ENCODE measurements at regions not wholly inside any gene's neighbourhood (a gene's known extent, or its start where the extent isn't known, plus 50 kb on each side); places are given as distances from the start of the nearest gene placed in this dataset.

DNA sequence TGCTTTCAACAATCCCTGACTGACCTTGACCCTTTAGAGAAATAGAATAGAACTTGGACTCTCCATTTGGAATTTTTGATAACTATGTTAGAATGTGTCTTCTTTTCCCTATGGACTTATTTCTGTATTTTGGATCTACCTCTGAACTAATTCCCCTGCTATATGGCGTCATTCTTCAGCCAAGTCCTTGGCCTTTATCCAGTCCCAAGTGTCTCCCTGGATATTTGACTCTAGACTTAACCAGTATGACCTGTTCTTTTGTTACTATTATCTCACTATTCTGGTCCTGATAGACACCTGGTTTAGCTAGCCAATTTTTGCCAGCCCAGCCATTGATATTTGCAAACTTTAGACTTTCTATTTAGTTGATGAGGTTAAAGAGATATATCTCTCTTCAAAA, 186.8 kb downstream of the KCNS3 start:
- H3K4me3 ChIP-seq, result no peak overlapping the region
- intact Hi-C loops (cut with DNase I), result no loop called here
- DNase-seq (ENCODE audit: low spot score), result no peak
- TF ChIP-seq, protein P1, sequence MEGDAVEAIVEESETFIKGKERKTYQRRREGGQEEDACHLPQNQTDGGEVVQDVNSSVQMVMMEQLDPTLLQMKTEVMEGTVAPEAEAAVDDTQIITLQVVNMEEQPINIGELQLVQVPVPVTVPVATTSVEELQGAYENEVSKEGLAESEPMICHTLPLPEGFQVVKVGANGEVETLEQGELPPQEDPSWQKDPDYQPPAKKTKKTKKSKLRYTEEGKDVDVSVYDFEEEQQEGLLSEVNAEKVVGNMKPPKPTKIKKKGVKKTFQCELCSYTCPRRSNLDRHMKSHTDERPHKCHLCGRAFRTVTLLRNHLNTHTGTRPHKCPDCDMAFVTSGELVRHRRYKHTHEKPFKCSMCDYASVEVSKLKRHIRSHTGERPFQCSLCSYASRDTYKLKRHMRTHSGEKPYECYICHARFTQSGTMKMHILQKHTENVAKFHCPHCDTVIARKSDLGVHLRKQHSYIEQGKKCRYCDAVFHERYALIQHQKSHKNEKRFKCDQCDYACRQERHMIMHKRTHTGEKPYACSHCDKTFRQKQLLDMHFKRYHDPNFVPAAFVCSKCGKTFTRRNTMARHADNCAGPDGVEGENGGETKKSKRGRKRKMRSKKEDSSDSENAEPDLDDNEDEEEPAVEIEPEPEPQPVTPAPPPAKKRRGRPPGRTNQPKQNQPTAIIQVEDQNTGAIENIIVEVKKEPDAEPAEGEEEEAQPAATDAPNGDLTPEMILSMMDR (IDR thresholded peaks at IDR 0.05), result no peak
- TF ChIP-seq POLR2AphosphoS5 (IDR thresholded peaks at IDR 0.05), result no peak
- TF ChIP-seq POLR2A (IDR thresholded peaks at IDR 0.05), result no peak
- H3K36me3 ChIP-seq, result no peaks in the 10 kb centered on the region
- H3K4me1 ChIP-seq (replicated peaks), result no peaks in the 10 kb centered on the region
- H3K27ac ChIP-seq, result no peak overlapping the region
- no peaks in the 10 kb centered on the region for H3K27me3 ChIP-seq (replicated peaks; ENCODE audit: insufficient read depth)
- H3K9me3 ChIP-seq, result no peaks in the 10 kb centered on the region
- WGBS, result 48% methylated on average over 1 of the region's 1 CpG

DNA sequence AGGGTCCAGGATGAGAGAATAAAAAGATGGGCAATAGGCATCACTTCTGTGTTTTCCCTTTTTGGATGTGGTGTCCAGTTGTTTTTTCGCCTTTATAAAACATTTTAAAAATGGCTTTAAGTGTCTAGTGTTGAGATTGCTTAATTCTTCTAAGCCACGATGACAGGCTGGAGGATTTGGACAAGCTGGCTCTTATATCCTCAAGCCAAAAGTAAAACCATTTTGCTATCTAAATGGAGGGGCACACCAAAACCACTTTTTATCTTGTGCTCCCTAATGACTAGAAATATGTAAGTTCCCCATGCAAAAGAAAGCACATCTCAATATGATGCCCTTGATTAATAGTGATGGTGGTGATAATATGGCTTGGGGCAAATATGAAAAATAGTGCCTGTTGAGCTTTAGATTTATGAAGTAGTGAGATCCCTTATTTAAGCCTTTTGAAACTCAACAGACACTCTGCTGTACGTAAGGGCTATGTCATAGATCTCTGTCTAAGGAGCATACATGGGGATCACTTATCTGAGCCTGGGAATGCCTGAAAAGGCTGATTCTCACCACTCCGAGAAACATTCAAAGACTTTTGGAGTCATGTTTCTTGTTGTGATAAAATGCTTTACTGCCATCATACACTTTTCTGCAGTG, 185.5 kb downstream of the KCNS3 start:
- DNase-seq (ENCODE audit: low spot score), result no peak
- no peaks in the 10 kb centered on the region for H3K27me3 ChIP-seq (replicated peaks; ENCODE audit: insufficient read depth)
- TF ChIP-seq POLR2AphosphoS5 (IDR thresholded peaks at IDR 0.05) (no peak), POLR2A (IDR thresholded peaks at IDR 0.05) (no peak)
- TF ChIP-seq, protein P1 (IDR thresholded peaks at IDR 0.05), result no peak
- 68% methylated on average over 4 of the region's 4 CpGs for WGBS
- no peaks in the 10 kb centered on the region for H3K9me3 ChIP-seq
- intact Hi-C loops (cut with DNase I), result no loop called here
- H3K27ac ChIP-seq, result no peak overlapping the region
- H3K36me3 ChIP-seq, result no peaks in the 10 kb centered on the region
- no peak overlapping the region for H3K4me3 ChIP-seq
- no peaks in the 10 kb centered on the region for H3K4me1 ChIP-seq (replicated peaks)

DNA sequence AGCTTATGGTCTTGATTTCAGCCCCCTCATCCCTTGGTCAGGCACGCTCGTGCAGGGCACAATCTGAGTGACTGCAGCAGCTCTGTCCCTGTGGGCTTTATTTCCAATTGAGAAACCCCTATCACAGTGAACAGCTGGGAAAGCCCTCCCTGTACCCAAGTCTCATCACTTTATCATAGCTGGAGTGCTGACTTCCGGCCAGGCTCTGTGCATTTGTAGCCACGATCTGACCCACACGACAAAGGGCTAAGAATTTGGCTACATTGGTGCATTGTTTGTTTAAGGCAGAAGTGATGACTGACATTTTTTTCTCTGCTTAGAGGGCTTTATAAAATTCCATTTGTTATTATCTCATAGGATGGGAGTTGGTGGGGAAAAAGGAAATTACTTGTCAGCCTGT, 184.4 kb downstream of the KCNS3 start:
- Histone ChIP-seq H3K4me1 (replicated peaks) (no peaks in the 10 kb centered on the region), H3K4me3 (no peak overlapping the region), H3K27ac (no peak overlapping the region), H3K9me3 (no peaks in the 10 kb centered on the region), H3K36me3 (no peaks in the 10 kb centered on the region), H3K27me3 (replicated peaks; ENCODE audit: insufficient read depth) (no peaks in the 10 kb centered on the region)
- no peak for DNase-seq (ENCODE audit: low spot score)
- intact Hi-C loops (cut with DNase I), result no loop called here
- TF ChIP-seq, protein P1 (IDR thresholded peaks at IDR 0.05), result no peak
- no peak for TF ChIP-seq POLR2A (IDR thresholded peaks at IDR 0.05)
- TF ChIP-seq POLR2AphosphoS5 (IDR thresholded peaks at IDR 0.05), result no peak
- 52% methylated on average over 5 of the region's 5 CpGs for WGBS

DNA sequence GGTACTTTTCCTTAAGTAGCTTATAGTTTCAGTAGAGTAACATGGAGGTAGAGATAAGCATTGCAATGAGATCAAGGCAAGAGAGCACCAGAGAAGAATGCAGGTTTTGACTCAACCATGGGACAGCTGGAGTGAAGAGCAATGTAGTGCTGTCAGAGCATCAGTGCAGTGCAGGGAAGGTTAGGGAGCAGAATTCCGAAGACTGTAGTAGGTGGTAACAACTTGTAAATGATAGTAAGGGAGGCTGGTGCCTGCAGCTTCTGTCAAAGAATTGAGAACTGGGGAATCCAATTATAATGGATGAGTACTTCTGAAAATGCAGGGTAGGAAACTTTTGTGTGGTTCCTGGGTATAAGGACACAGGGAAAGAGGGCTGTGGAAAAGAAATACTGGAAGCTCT, 183.2 kb downstream of the KCNS3 start:
- Histone ChIP-seq H3K4me1 (replicated peaks) (no peaks in the 10 kb centered on the region), H3K36me3 (no peaks in the 10 kb centered on the region), H3K4me3 (no peak overlapping the region), H3K27me3 (replicated peaks; ENCODE audit: insufficient read depth) (no peaks in the 10 kb centered on the region), H3K9me3 (no peaks in the 10 kb centered on the region), H3K27ac (no peak overlapping the region)
- DNase-seq (ENCODE audit: low spot score), result no peak
- TF ChIP-seq, protein P1 (IDR thresholded peaks at IDR 0.05), result no peak
- TF ChIP-seq POLR2A (IDR thresholded peaks at IDR 0.05), result no peak
- no peak for TF ChIP-seq POLR2AphosphoS5 (IDR thresholded peaks at IDR 0.05)
- intact Hi-C loops (cut with DNase I), result no loop called here
- WGBS, result 73% methylated on average over 1 of the region's 1 CpG

DNA sequence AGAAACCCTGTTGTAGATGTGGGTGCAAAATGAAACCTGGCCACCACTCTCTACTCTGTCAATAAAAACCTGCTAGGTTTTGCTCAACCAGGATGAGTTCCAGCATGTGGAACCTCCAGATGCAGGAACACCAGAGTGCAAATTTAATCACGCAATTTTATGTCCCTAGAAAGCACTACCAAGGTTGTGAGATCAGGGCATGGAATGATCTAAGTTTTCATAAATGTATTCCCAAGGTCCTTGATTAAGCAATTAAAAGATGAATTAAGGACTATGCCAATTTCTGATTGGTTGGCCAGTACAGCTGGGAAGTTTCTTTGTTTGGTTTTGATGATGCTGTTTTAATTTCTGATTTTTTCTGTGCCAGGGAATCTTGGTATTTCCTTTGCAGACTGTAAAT, 179.2 kb downstream of the KCNS3 start:
- Histone ChIP-seq H3K27me3 (replicated peaks; ENCODE audit: insufficient read depth) (no peaks in the 10 kb centered on the region), H3K9me3 (no peaks in the 10 kb centered on the region), H3K4me3 (no peak overlapping the region), H3K36me3 (no peaks in the 10 kb centered on the region), H3K27ac (no peak overlapping the region), H3K4me1 (replicated peaks) (no peaks in the 10 kb centered on the region)
- intact Hi-C loops (cut with DNase I), result no loop called here
- DNase-seq (ENCODE audit: low spot score), result no peak
- WGBS, result 46% methylated on average over 1 of the region's 1 CpG
- TF ChIP-seq, protein P1 (IDR thresholded peaks at IDR 0.05), result no peak
- TF ChIP-seq POLR2AphosphoS5 (IDR thresholded peaks at IDR 0.05) (no peak), POLR2A (IDR thresholded peaks at IDR 0.05) (no peak)
